HG03521 (cell line): ENCODE measurements at regions not wholly inside any gene's neighbourhood (a gene's known extent, or its start where the extent isn't known, plus 50 kb on each side); places are given as distances from the start of the nearest gene placed in this dataset.

Experiments used
- ATAC-seq: cut with Tn5 transposase; IDR thresholded peaks from one replicate; pipeline ENCODE4 v1.9.1; 2021; ENCODE audit warnings: mild to moderate bottlenecking, moderate library complexity; ENCODE audit not compliant: unreplicated experiment

GRCh38 chr4:122516376-122516775, 59.9 kb upstream of the IL2 start:
- no peak for ATAC-seq

DNA sequence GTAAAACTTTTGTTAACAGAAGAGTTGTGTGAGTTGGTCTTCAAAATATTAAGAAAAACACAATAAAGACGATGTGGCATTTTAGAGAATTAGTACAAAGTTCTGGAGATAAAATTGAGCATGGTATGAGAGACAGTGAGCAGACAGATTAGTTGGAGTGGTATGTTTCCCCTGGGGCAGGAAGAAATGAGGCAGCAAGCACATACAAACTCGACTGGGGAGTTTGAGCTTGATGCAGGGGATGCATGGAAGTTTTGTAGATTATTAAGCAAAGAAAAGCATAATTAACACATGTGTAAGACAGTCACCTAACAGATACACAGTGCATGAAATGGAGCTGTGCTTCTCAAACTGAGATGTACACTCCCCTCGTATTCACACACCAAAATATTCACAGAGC, 58.1 kb upstream of the IL2 start:
- no peak for ATAC-seq

DNA sequence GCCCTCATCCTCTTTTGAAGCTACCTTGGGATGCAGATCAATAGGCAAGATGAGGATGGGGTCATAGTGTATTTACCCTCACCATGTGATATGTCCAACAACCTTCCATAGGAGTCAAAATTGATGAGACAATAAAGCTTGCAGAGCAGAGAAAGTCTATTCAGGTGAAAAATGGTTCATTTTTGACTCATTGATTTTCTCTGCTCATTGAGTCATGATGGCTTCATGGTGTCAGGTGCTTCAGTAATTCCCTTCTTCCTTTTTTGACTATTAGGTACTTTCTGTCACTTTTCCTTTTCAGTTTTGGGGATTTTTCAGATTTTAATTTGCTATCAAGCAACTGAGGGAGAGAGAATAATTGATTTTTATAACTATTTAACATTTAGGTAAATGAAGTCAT, 55.9 kb upstream of the IL2 start:
- ATAC-seq, result no peak

DNA sequence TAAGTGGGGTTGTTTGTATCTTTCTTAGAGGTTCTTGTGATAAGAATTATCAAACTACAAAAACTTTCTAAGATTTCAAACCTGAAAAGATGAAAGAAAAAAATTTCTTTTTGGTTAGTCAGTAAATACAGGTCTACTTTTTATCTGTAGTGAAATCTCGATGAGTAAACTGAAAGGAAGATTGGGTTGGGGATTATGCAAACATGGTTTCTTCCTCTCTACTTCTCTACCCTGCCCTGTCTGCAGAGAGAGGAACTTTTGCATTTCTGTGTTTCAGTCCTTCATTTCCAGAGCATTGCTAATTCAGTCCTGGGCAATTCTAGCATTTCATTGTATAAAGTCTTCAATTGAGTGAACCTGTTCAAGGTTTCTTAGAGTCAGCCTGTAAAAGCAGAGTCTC, 51.6 kb upstream of the IL2 start:
- ATAC-seq, result no peak
